Kidney (tissue), 13 donors: ENCODE measurements at regions not wholly inside any gene's neighbourhood (a gene's known extent, or its start where the extent isn't known, plus 50 kb on each side); places are given as distances from the start of the nearest gene placed in this dataset.
A peak's percentile ranks its signal among the peaks of the same experiment; 100 is the strongest.

Experiments
- DNase-seq, 5 donors: peaks; one replicate each; pipeline ENCODE4 v3.0.0-alpha.2; 2013 to 2020
- FAIRE-seq: peaks from 2 replicates; lab custom pipeline; 2012; peaks lifted over from hg19 to GRCh38; lab: Jason Lieb, UNC
- H3K27ac ChIP-seq, 2 donors: one replicate each; pipeline ENCODE4 v1.7.0; 2013; ENCODE audit warnings: low read depth in 2 of 2, low read length in 2 of 2, inconsistent platforms in 1 of 2
- H3K27me3 ChIP-seq: one replicate; pipeline ENCODE4 v1.7.1; 2013; ENCODE audit warnings: low read length, inconsistent platforms; ENCODE audit not compliant: control insufficient read depth, insufficient read depth
- H3K36me3 ChIP-seq, 3 donors: one replicate each; pipeline versions ENCODE4 v1.7.0 to v1.7.1; 2013; ENCODE audit warnings: low read length in 3 of 3, control low read depth in 1 of 3, inconsistent platforms in 1 of 3; ENCODE audit not compliant: insufficient read depth in 3 of 3, control insufficient read depth in 2 of 3
- H3K4me1 ChIP-seq, 3 donors: one replicate each; pipeline versions ENCODE4 v1.7.0 to v1.7.1; 2013; ENCODE audit warnings: low read length in 3 of 3, inconsistent platforms in 1 of 3, low read depth in 1 of 3; ENCODE audit not compliant: control insufficient read depth in 2 of 3, insufficient read depth in 2 of 3
- H3K4me3 ChIP-seq, 3 donors: one replicate each; pipeline versions ENCODE4 v1.7.0 to v1.8.1; 2013; ENCODE audit warnings: low read length in 3 of 3, control low read depth in 1 of 3, inconsistent platforms in 1 of 3
- H3K9ac ChIP-seq, 3 donors: one replicate each; pipeline versions ENCODE4 v1.7.0 to v1.7.1; 2013; ENCODE audit warnings: low read length in 3 of 3, control low read depth in 1 of 3, inconsistent platforms in 1 of 3
- H3K9me3 ChIP-seq, 3 donors: one replicate each; pipeline versions ENCODE4 v1.7.0 to v1.7.1; 2013; ENCODE audit warnings: low read length in 3 of 3, control low read depth in 1 of 3, inconsistent platforms in 1 of 3; ENCODE audit not compliant: control insufficient read depth in 2 of 3, insufficient read depth in 1 of 3
- intact Hi-C: fragments of 100-400 bp; cut with DNase I; formaldehyde crosslinking; loops from one replicate; pipeline ENCODE4 v1.11.1; 2022
- TF ChIP-seq, protein P1 (sequence below): IDR thresholded peaks from 3 replicates; pipeline ENCODE4 v1.5.1; 2012; ENCODE audit warnings: mild to moderate bottlenecking, moderate library complexity, borderline replicate concordance; ENCODE audit not compliant: insufficient read depth; ENCODE audit errors: extremely low read depth
- donor health status: control.
- donor health status: control.
- donor health status: control.
- donor health status: control.
- donor health status: control.
- donor health status: DM: yes; HTN: yes; CAD: no.
- donor health status: Normal renal cell carcinoma (clear cell type).

DNA sequence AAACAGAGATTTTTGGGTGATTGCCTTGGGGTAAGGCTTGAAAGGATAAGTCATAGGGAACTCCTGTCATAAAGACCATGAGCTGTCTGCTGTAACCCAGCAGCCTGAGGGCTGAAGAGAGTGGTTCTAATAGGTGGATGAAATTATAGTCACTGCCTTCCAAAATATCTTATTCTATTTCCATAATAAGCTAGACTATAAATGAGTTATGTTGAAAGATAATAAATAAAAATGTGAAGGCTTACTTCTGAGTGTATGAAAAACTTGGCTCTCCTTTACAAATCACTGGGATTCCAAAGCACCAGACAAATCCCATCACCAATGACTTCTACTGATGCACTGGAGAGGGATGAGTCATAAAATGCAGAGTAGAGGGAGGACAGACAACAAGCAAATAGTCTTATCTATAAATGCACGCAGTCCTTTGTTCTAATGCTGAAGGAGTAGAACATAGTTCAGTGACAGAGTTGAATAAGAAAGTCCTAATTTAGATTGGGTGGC lies 775.0 kb upstream of the LRRC4C start:
- TF ChIP-seq, protein P1, sequence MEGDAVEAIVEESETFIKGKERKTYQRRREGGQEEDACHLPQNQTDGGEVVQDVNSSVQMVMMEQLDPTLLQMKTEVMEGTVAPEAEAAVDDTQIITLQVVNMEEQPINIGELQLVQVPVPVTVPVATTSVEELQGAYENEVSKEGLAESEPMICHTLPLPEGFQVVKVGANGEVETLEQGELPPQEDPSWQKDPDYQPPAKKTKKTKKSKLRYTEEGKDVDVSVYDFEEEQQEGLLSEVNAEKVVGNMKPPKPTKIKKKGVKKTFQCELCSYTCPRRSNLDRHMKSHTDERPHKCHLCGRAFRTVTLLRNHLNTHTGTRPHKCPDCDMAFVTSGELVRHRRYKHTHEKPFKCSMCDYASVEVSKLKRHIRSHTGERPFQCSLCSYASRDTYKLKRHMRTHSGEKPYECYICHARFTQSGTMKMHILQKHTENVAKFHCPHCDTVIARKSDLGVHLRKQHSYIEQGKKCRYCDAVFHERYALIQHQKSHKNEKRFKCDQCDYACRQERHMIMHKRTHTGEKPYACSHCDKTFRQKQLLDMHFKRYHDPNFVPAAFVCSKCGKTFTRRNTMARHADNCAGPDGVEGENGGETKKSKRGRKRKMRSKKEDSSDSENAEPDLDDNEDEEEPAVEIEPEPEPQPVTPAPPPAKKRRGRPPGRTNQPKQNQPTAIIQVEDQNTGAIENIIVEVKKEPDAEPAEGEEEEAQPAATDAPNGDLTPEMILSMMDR: no peak
- H3K4me3 ChIP-seq: no peak overlapping the region
- no peaks in the 10 kb centered on the region for H3K4me1 ChIP-seq
- H3K9me3 ChIP-seq: no peaks in the 10 kb centered on the region
- no peak overlapping the region for H3K9ac ChIP-seq
- no peak overlapping the region for H3K27ac ChIP-seq
- H3K36me3 ChIP-seq: no peaks in the 10 kb centered on the region
- DNase-seq (no peak), FAIRE-seq (no peak)
- intact Hi-C loops: no loop called here
- no peaks in the 10 kb centered on the region for H3K27me3 ChIP-seq

DNA sequence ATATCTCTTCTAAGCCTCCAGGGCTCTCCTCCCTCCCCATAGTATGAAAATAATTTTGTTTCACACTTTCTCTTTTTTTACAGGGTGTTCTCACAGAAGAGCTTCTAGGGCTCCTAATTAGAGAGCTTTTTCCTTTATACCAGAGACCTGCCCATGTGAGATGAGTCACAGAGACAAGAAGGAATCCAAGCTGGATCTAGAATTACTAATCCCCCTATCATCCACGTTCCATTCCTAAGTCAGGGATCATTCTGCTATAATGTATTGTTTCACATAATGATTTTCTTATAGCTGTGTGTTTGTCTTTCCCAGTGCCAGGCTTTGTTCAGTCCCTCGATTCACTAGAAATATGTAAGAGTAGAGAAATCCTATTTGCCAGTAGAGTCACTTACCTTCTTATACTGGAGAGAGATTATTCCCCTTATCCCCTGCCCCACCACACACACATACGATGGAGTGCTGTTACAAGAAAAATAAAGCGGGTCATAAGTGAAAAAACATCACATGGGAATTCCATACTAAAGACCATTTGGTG lies 778.3 kb upstream of the LRRC4C start:
- H3K4me3 ChIP-seq: no peak overlapping the region
- H3K4me1 ChIP-seq: no peaks in the 10 kb centered on the region
- DNase-seq: peak in 2 of 5 donors; percentile 3 to 6
- H3K27ac ChIP-seq: no peak overlapping the region
- intact Hi-C loops: no loop called here
- H3K27me3 ChIP-seq: no peaks in the 10 kb centered on the region
- no peaks in the 10 kb centered on the region for H3K36me3 ChIP-seq
- TF ChIP-seq, protein P1: no peak
- FAIRE-seq: no peak
- no peak overlapping the region for H3K9ac ChIP-seq
- H3K9me3 ChIP-seq: no peaks in the 10 kb centered on the region

DNA sequence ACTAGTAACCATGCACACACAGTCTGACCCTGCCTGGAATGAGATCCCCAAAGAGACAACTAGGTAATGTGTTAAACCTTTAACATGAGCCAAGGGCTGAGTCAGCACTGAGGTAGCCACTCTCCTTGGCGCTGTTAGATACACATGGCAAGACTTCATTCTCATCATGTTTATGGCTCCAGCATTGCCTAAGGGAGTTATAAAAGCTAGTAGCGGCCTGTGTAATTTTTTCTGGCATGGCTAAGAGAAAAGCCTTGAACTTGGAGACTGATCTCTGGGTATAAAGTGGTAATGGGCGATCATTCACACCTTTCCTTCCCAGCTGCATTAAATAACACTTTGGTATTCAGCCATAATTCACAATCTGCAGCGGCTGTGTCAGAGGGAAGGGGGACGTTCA lies 779.7 kb upstream of the LRRC4C start:
- no peak for FAIRE-seq

More for the DNA sequence above, 779.7 kb upstream of the LRRC4C start:
- H3K27ac ChIP-seq: no peak overlapping the region
- peak in 2 of 5 donors; percentile 4 to 20 for DNase-seq
- no peaks in the 10 kb centered on the region for H3K9me3 ChIP-seq
- intact Hi-C loops: no loop called here
- H3K4me3 ChIP-seq: no peak overlapping the region
- no peaks in the 10 kb centered on the region for H3K27me3 ChIP-seq
- H3K9ac ChIP-seq: no peak overlapping the region
- H3K4me1 ChIP-seq: no peaks in the 10 kb centered on the region
- H3K36me3 ChIP-seq: no peaks in the 10 kb centered on the region
- TF ChIP-seq, protein P1: no peak
